H1 (cell line): ENCODE measurements at regions not wholly inside any gene's neighbourhood (a gene's known extent, or its start where the extent isn't known, plus 50 kb on each side); places are given as distances from the start of the nearest gene placed in this dataset.

Experiments
- CHD1 ChIP-seq: IDR thresholded peaks from 2 replicates; pipeline ENCODE4 v1.6.1; 2012; ENCODE audit warnings: low read depth, low read length, improper control_type of control experiment
- CREB1 ChIP-seq: IDR thresholded peaks from 2 replicates; pipeline ENCODE4 v1.6.1; 2012; ENCODE audit warnings: inconsistent platforms
- CTCF ChIP-seq, 3 experiments: IDR thresholded peaks; 1 replicate in 2 of 3; 2 replicates in 1 of 3; pipeline versions ENCODE4 v1.5.1 to v1.6.1; 2011; ENCODE audit warnings: low read length in 3 of 3, mild to moderate bottlenecking in 3 of 3, inconsistent platforms in 2 of 3, low read depth in 1 of 3, moderate library complexity in 1 of 3; ENCODE audit not compliant: insufficient read depth in 1 of 3; ENCODE audit errors: control extremely low read depth in 1 of 3
- EP300 ChIP-seq, 2 experiments: IDR thresholded peaks; 1 replicate in 1 of 2; 2 replicates in 1 of 2; pipeline ENCODE4 v1.6.1; 2011 to 2012; ENCODE audit warnings: low read depth in 2 of 2, low read length in 2 of 2, mild to moderate bottlenecking in 2 of 2, borderline replicate concordance in 1 of 2, inconsistent platforms in 1 of 2, moderate library complexity in 1 of 2
- EZH2 ChIP-seq: fragments of 200-600 bp; sonication (generic); IDR thresholded peaks from 2 replicates; pipeline ENCODE4 v1.7.1; 2012; ENCODE audit warnings: low read depth, mild to moderate bottlenecking, moderate library complexity, low read length, inconsistent platforms; ENCODE audit not compliant: severe bottlenecking
- HDAC6 ChIP-seq: IDR thresholded peaks from one replicate; pipeline ENCODE4 v1.7.1; 2012; ENCODE audit warnings: low read depth, mild to moderate bottlenecking, inconsistent platforms, low read length, moderate library complexity
- POLR2A ChIP-seq, 2 experiments: IDR thresholded peaks; 1 replicate in 1 of 2; 2 replicates in 1 of 2; pipeline ENCODE4 v1.6.1; 2011; ENCODE audit warnings: low read depth in 2 of 2, low read length in 2 of 2, mild to moderate bottlenecking in 2 of 2; ENCODE audit errors: control extremely low read depth in 1 of 2
- POLR2AphosphoS5 ChIP-seq: IDR thresholded peaks from 2 replicates; pipeline ENCODE4 v1.6.1; 2011; ENCODE audit warnings: low read depth, low read length
- RNF2 ChIP-seq: fragments of 200-900, 300-1000 bp; sonication (generic); IDR thresholded peaks from 2 replicates; pipeline ENCODE4 v1.7.1; 2016; ENCODE audit warnings: borderline replicate concordance, low read depth, mild to moderate bottlenecking, antibody characterized with exemption, low read length; ENCODE audit not compliant: poor library complexity, severe bottlenecking; ENCODE audit errors: missing control alignments
- ZNF274 ChIP-seq: IDR thresholded peaks from 2 replicates; pipeline ENCODE4 v1.7.0; 2012; ENCODE audit warnings: low read length, borderline replicate concordance; ENCODE audit errors: extremely low read depth

DNA sequence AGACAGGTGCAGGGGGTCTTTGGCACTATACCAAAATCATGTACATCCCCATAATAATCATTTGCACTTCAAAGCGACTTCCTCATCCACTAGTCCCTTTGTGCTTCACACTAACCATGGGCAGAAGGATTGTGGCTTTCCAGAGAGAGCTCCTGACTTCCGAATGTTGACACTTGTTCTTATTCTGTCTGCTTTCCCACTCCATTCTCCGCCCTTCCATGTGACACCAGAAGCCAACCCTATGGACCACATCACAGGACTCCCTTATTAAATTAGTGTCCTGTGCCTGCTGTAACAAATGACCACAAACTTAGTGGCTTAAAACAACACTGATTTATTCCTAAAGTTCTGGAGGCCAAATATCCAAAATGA lies 91.6 kb downstream of the CMC2 start:
- TF ChIP-seq RNF2 (no peak), EP300 (IDR thresholded peaks at IDR 0.05; ENCODE audit: borderline replicate concordance in 1 of 2, low read depth in 2 of 2, low read length in 2 of 2) (no peak), HDAC6 (no peak), POLR2AphosphoS5 (no peak), ZNF274 (no peak), CTCF (IDR thresholded peaks at IDR 0.05; ENCODE audit: control extremely low read depth in 1 of 3, insufficient read depth in 1 of 3, low read depth in 1 of 3, low read length in 3 of 3) (no peak), EZH2 (no peak), CHD1 (no peak), POLR2A (IDR thresholded peaks at IDR 0.05; ENCODE audit: control extremely low read depth in 1 of 2, low read depth in 2 of 2, low read length in 2 of 2) (no peak), CREB1 (no peak)
